ENCODE measurements at regions not wholly inside any gene's neighbourhood (a gene's known extent, or its start where the extent isn't known, plus 50 kb on each side); places are given as distances from the start of the nearest gene placed in this dataset.

DNA sequence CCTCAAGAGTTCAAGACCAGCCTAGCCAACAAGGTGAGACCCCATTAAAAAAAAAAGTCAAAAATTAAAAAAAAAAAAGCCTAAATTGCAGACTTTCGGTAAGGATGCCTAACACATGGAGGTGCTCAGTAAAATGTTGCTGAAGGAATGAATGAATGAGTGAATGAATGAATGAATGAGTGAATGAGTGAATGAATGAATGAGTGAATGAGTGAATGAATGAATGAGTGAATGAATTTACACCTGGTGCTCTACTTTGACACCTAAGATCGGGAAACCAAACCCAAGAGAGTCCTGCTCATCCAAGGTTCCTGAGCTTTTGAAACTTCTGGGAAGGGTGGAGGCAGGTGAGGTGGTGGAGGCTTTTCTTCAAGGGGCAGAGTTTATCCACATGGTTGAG is 112.2 kb upstream of the LHX1 start:
- TF ChIP-seq, protein P1, sequence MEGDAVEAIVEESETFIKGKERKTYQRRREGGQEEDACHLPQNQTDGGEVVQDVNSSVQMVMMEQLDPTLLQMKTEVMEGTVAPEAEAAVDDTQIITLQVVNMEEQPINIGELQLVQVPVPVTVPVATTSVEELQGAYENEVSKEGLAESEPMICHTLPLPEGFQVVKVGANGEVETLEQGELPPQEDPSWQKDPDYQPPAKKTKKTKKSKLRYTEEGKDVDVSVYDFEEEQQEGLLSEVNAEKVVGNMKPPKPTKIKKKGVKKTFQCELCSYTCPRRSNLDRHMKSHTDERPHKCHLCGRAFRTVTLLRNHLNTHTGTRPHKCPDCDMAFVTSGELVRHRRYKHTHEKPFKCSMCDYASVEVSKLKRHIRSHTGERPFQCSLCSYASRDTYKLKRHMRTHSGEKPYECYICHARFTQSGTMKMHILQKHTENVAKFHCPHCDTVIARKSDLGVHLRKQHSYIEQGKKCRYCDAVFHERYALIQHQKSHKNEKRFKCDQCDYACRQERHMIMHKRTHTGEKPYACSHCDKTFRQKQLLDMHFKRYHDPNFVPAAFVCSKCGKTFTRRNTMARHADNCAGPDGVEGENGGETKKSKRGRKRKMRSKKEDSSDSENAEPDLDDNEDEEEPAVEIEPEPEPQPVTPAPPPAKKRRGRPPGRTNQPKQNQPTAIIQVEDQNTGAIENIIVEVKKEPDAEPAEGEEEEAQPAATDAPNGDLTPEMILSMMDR (IDR thresholded peaks at IDR 0.05; ENCODE audit: insufficient read depth, low read depth, low read length), result no peak
- no peak for TF ChIP-seq EZH2 (IDR thresholded peaks at IDR 0.05; ENCODE audit: insufficient read depth, low read length)
